ENCODE measurements at regions not wholly inside any gene's neighbourhood (a gene's known extent, or its start where the extent isn't known, plus 50 kb on each side); places are given as distances from the start of the nearest gene placed in this dataset.

DNA sequence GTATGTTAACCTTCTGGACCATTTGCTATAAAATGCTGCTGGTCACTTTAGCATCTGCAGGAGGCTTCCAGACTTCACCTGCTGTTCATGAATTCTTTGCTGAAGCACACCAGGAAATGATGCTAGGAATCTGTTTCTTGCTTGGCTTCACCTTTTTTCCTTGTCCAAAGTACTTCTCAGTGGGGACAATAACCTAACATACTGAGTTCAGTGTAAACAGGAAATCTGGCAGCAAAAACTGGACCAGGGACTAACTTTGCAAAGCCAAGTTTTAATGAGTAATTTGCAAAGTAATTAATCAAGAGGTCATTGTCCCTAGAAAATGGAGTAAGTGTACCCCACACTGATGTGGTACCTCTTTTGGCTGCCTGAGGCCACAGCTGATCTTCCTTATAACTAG is 128.4 kb downstream of the RXFP2 start:
- H3K4me1 ChIP-seq (replicated peaks; ENCODE audit: insufficient read depth), result no peaks in the 10 kb centered on the region
- H3K9me3 ChIP-seq (ENCODE audit: insufficient read depth, low read depth), result no peaks in the 10 kb centered on the region
- intact Hi-C loops (cut with micrococcal nuclease; ENCODE audit: unreplicated experiment), result no loop called here
- H3K27ac ChIP-seq, result no peak overlapping the region
- POLR2A ChIA-PET (ENCODE audit: unreplicated experiment), result no interaction called here
- no peak overlapping the region for H3K4me3 ChIP-seq
- H3K36me3 ChIP-seq (ENCODE audit: low read depth), result no peaks in the 10 kb centered on the region
- H3K79me2 ChIP-seq (ENCODE audit: low read depth), result no peaks in the 10 kb centered on the region
- DNase-seq, result no peak
- no TSS peak for BruUV-seq (replicated peaks)
- no peaks in the 10 kb centered on the region for H3K27me3 ChIP-seq (ENCODE audit: insufficient read depth, low read depth)
- no peaks in the 10 kb centered on the region for H3K9me2 ChIP-seq (ENCODE audit: insufficient read depth)
- TF ChIP-seq EZH2 (IDR thresholded peaks at IDR 0.05; ENCODE audit: low read depth), result no peak
- TF ChIP-seq, protein P1, sequence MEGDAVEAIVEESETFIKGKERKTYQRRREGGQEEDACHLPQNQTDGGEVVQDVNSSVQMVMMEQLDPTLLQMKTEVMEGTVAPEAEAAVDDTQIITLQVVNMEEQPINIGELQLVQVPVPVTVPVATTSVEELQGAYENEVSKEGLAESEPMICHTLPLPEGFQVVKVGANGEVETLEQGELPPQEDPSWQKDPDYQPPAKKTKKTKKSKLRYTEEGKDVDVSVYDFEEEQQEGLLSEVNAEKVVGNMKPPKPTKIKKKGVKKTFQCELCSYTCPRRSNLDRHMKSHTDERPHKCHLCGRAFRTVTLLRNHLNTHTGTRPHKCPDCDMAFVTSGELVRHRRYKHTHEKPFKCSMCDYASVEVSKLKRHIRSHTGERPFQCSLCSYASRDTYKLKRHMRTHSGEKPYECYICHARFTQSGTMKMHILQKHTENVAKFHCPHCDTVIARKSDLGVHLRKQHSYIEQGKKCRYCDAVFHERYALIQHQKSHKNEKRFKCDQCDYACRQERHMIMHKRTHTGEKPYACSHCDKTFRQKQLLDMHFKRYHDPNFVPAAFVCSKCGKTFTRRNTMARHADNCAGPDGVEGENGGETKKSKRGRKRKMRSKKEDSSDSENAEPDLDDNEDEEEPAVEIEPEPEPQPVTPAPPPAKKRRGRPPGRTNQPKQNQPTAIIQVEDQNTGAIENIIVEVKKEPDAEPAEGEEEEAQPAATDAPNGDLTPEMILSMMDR (conservative IDR thresholded peaks at IDR 0.05), result no peak
- no peaks in the 10 kb centered on the region for H3F3A ChIP-seq (ENCODE audit: insufficient read depth, low read depth)
- no peak overlapping the region for H2AFZ ChIP-seq
- H4K20me1 ChIP-seq (ENCODE audit: insufficient read depth), result no peaks in the 10 kb centered on the region
- no peak overlapping the region for H3K4me2 ChIP-seq
- CTCF ChIA-PET, result no interaction called here

DNA sequence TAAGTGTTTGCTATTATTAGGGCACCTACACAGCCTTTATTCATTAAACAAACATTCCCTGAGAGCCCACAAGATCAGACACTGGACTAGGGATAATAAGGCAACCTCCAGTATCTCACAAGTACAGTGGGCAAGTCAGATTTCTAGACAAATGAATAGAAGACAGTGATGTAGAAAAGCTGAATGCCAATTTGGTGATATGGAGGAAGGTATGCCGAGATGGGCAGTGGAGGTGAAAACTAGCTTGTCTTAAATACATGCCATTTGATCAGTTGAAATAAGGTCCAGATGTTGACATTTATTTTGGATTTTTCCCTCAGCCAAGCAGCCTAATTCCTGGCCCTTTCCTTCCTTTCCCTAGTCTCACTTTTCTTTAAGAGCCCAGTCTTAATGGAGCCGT is 130.3 kb downstream of the RXFP2 start:
- ChIA-PET CTCF (no interaction called here), POLR2A (ENCODE audit: unreplicated experiment) (no interaction called here)
- H3K4me1 ChIP-seq (replicated peaks; ENCODE audit: insufficient read depth), result no peaks in the 10 kb centered on the region
- no peaks in the 10 kb centered on the region for H3K27me3 ChIP-seq (ENCODE audit: insufficient read depth, low read depth)
- no peak overlapping the region for H3K4me3 ChIP-seq
- H3K4me2 ChIP-seq, result no peak overlapping the region
- no peak overlapping the region for H3K27ac ChIP-seq
- no peak for DNase-seq
- intact Hi-C loops (cut with micrococcal nuclease; ENCODE audit: unreplicated experiment), result no loop called here
- H3K79me2 ChIP-seq (ENCODE audit: low read depth), result no peaks in the 10 kb centered on the region
- no peaks in the 10 kb centered on the region for H4K20me1 ChIP-seq (ENCODE audit: insufficient read depth)
- no TSS peak for BruUV-seq (replicated peaks)
- no peak overlapping the region for H2AFZ ChIP-seq
- no peaks in the 10 kb centered on the region for H3F3A ChIP-seq (ENCODE audit: insufficient read depth, low read depth)
- H3K36me3 ChIP-seq (ENCODE audit: low read depth), result no peaks in the 10 kb centered on the region
- no peaks in the 10 kb centered on the region for H3K9me2 ChIP-seq (ENCODE audit: insufficient read depth)
- no peaks in the 10 kb centered on the region for H3K9me3 ChIP-seq (ENCODE audit: insufficient read depth, low read depth)
- TF ChIP-seq, protein P1 (conservative IDR thresholded peaks at IDR 0.05), result no peak
- TF ChIP-seq EZH2 (IDR thresholded peaks at IDR 0.05; ENCODE audit: low read depth), result no peak

DNA sequence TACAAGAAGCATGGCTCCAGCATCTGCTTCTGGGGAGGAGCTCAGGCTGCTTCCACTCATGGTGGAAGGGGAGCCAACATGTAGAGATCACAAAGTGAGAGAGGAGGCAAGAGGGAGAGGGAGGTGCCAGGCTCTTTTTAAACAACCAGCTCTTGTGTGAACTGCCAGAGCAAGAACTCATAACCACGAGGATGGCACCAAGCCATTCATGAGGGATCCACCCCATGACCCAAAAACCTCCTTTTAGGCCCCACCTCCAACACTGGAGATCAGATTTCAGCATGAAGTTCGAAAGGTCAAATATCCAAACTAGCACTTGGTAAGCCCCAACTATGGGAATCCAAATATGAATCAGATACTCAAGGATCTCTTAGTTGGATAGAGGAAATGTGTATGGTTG is 131.2 kb downstream of the RXFP2 start:
- Histone ChIP-seq H3K9me2 (ENCODE audit: insufficient read depth) (no peaks in the 10 kb centered on the region), H3K4me1 (replicated peaks; ENCODE audit: insufficient read depth) (no peaks in the 10 kb centered on the region), H3K4me3 (no peak overlapping the region), H3F3A (ENCODE audit: insufficient read depth, low read depth) (no peaks in the 10 kb centered on the region), H4K20me1 (ENCODE audit: insufficient read depth) (no peaks in the 10 kb centered on the region), H3K36me3 (ENCODE audit: low read depth) (no peaks in the 10 kb centered on the region), H3K9me3 (ENCODE audit: insufficient read depth, low read depth) (peaks cover 3% of the 10 kb centered on the region; the same call in 1 of the 2 replicates), H3K27ac (no peak overlapping the region), H2AFZ (no peak overlapping the region), H3K27me3 (ENCODE audit: insufficient read depth, low read depth) (no peaks in the 10 kb centered on the region), H3K79me2 (ENCODE audit: low read depth) (no peaks in the 10 kb centered on the region), H3K4me2 (no peak overlapping the region)
- ChIA-PET CTCF (no interaction called here), POLR2A (ENCODE audit: unreplicated experiment) (no interaction called here)
- no TSS peak for BruUV-seq (replicated peaks)
- no peak for DNase-seq
- intact Hi-C loops (cut with micrococcal nuclease; ENCODE audit: unreplicated experiment), result no loop called here
- no peak for TF ChIP-seq EZH2 (IDR thresholded peaks at IDR 0.05; ENCODE audit: low read depth)
- TF ChIP-seq, protein P1 (conservative IDR thresholded peaks at IDR 0.05), result no peak

Measured in PC-9 (cell line).